OCI-LY3 (cell line): ENCODE measurements at regions not wholly inside any gene's neighbourhood (a gene's known extent, or its start where the extent isn't known, plus 50 kb on each side); places are given as distances from the start of the nearest gene placed in this dataset.

Source experiments
- EZH2phosphoT487 ChIP-seq: fragments of 200-600 bp; shearing (Covaris generic); IDR thresholded peaks from 2 replicates; pipeline ENCODE4 v1.6.1; 2018; ENCODE audit warnings: antibody characterized with exemption, mixed run types, low read depth
- TF ChIP-seq, protein P1 (sequence below): fragments of 200-600, 300-600 bp; sonication (generic); IDR thresholded peaks from 2 replicates; pipeline ENCODE4 v1.5.1; 2014; ENCODE audit warnings: antibody characterized with exemption, low read length, low read depth

GRCh38 chr16:64627781-64628180 lies 494.1 kb downstream of the CDH11 start:
- TF ChIP-seq, protein P1, sequence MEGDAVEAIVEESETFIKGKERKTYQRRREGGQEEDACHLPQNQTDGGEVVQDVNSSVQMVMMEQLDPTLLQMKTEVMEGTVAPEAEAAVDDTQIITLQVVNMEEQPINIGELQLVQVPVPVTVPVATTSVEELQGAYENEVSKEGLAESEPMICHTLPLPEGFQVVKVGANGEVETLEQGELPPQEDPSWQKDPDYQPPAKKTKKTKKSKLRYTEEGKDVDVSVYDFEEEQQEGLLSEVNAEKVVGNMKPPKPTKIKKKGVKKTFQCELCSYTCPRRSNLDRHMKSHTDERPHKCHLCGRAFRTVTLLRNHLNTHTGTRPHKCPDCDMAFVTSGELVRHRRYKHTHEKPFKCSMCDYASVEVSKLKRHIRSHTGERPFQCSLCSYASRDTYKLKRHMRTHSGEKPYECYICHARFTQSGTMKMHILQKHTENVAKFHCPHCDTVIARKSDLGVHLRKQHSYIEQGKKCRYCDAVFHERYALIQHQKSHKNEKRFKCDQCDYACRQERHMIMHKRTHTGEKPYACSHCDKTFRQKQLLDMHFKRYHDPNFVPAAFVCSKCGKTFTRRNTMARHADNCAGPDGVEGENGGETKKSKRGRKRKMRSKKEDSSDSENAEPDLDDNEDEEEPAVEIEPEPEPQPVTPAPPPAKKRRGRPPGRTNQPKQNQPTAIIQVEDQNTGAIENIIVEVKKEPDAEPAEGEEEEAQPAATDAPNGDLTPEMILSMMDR: no peak
- no peak for TF ChIP-seq EZH2phosphoT487
